RWPE1 (cell line): ENCODE measurements at regions not wholly inside any gene's neighbourhood (a gene's known extent, or its start where the extent isn't known, plus 50 kb on each side); places are given as distances from the start of the nearest gene placed in this dataset.

Source experiments
- CTCF ChIA-PET: fragments of 350-600 bp; sonication (Branson Sonifier 250); formaldehyde crosslinking; extraction: SDS; loops from one replicate; lab custom pipeline; 2021; lab: Yijun Ruan, JAX
- POLR2A ChIA-PET: fragments of 400-600 bp; formaldehyde crosslinking; extraction: SDS; loops from one replicate; lab custom pipeline; 2020; ENCODE audit warnings: antibody characterized with exemption; ENCODE audit not compliant: low non-redundant PET; lab: Yijun Ruan, JAX
- DNase-seq: peaks from one replicate; pipeline ENCODE4 v3.0.0; 2012; ENCODE audit warnings: low spot score
- H3K27ac ChIP-seq: fragments of 450-650 bp; 2 replicates; pipeline ENCODE4 v1.5.1; 2017
- TF ChIP-seq, protein P1 (sequence below): fragments of 450-650 bp; conservative IDR thresholded peaks from 2 replicates; pipeline ENCODE4 v1.5.1; 2017; ENCODE audit warnings: low read depth, mild to moderate bottlenecking

DNA sequence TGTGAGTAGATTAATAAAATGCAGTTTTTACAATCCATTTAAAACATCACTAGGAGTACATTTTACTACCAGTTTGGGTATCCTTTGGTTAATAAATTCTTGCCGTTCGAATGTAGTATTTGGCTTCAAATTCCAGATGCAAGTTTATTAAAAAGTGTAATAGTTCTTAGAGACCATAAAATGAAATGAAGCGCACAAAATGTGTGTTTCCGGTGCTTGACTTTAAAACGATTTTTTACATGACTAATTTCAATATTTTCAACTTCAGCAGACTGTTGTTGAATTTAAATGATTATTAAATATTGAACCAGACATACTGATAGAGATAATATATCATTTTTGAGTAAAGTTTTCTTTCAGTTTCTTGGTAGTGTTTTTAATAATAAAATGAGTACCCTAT, 138.4 kb upstream of the NAALADL2 start:
- CTCF ChIA-PET: interaction anchor here (0.6 kb wide), 1 partner anchor 90 kb away, joined by 6 read pairs; no protein-coding TSS in a partner anchor
- TF ChIP-seq, protein P1, sequence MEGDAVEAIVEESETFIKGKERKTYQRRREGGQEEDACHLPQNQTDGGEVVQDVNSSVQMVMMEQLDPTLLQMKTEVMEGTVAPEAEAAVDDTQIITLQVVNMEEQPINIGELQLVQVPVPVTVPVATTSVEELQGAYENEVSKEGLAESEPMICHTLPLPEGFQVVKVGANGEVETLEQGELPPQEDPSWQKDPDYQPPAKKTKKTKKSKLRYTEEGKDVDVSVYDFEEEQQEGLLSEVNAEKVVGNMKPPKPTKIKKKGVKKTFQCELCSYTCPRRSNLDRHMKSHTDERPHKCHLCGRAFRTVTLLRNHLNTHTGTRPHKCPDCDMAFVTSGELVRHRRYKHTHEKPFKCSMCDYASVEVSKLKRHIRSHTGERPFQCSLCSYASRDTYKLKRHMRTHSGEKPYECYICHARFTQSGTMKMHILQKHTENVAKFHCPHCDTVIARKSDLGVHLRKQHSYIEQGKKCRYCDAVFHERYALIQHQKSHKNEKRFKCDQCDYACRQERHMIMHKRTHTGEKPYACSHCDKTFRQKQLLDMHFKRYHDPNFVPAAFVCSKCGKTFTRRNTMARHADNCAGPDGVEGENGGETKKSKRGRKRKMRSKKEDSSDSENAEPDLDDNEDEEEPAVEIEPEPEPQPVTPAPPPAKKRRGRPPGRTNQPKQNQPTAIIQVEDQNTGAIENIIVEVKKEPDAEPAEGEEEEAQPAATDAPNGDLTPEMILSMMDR: no peak
- POLR2A ChIA-PET: no interaction called here
- H3K27ac ChIP-seq: no peak overlapping the region
- no peak for DNase-seq

DNA sequence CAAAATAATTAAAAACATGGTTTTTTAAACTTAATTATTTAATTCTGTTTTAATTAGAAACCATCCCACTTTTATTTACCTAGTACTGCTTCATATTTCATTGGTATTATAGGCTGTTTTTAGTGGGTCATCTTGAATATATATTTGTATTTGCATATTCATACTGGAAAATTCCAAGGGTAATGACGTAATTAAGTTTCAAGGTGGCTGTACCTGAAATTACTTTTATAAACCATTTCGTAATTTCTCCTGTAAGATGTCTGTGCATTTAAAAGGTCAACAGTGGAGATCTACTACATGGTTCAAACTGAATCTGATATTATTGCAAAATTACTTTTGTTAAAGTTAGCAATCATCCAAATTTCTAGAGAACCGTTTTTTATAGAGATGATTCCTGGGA, 133.8 kb upstream of the NAALADL2 start:
- TF ChIP-seq, protein P1: no peak
- ChIA-PET POLR2A (no interaction called here), CTCF (no interaction called here)
- no peak for DNase-seq
- no peak overlapping the region for H3K27ac ChIP-seq

DNA sequence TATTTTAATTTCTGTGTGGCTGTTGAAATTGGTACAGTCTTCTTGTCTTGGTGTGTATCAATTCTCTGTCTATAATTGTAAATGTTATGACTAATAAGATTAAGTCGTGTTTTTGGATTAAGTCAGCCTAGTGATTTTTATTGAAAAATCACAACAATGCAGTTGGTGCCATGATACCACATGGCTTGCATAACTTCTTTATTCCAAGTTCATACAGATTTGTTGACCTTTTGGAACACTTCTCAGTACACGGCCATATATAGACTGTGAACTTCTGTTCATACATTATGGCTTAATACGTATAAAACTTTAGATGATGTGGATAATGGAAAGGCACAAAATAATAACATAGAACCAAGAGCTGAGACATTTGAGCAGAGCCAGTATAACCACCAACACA, 121.2 kb upstream of the NAALADL2 start:
- POLR2A ChIA-PET: no interaction called here

DNA sequence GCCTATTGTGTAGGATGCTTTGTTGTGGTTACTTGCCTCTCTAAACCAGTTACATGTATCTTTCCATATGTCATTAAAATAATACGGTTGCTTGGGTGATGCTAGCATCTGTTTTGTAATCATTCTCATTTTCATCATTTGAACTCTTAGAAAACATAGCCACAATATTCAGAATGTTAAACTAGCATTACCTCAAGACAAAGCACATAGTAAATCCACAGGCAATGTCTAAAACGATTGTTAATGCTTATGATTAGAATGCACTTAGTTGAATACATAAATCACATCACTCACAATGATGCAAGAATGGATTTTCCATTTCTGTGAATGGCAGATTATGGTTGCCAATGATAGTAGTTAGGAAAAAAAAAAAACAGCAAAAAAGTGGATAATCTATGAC, 110.0 kb upstream of the NAALADL2 start:
- DNase-seq: no peak
- POLR2A ChIA-PET: no interaction called here
- CTCF ChIA-PET: no interaction called here
- TF ChIP-seq, protein P1: no peak
- H3K27ac ChIP-seq: no peak overlapping the region

More for the DNA sequence above, 121.2 kb upstream of the NAALADL2 start:
- TF ChIP-seq, protein P1: no peak
- CTCF ChIA-PET: no interaction called here
- no peak for DNase-seq
- no peak overlapping the region for H3K27ac ChIP-seq

DNA sequence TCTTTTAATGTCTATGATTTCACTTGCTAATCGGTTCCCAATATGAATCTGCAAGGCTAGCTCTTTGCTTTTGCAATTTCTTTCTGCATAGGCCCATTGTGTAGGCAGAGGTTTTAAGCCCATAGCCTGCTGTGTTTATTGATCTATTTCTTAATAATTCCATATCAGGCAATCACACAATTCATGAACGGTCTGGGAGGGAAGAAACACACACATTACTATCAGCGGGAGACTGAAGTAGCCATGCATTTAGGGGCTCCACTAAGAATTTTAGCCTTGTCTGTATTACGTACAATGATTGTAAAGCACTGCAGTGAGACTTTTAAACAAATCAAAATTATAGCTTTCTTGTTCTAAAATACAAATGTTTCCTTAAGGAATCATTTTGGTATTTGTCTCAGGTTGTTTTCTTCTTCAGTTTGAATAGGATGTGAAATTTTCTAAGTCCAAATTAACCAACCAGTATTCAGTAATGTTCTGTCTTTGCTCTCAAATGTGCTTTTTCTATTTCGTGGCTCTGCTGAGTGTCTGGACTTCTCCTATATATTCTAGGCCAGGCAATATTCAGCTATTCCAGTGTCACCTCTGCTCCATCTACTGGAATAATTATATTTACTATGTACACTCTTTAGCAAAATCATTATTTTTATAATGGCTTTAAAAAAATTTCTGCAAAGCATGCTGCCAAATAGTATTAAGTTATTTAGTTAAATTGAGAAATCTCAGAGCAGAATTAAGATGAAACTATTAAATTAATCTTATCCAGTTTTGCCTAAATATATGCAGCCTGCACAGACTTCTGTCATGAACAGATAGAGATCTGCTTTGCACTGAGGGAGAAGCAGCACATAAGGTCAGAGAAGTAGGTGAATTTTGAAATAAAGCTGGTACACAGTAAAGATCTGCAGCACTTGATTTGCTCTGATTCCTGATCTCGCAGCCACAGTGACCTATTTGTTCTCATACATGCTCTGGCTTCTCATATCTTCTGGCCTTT, 103.0 kb upstream of the NAALADL2 start:
- POLR2A ChIA-PET: no interaction called here
- no peak for DNase-seq
- no peak overlapping the region for H3K27ac ChIP-seq
- TF ChIP-seq, protein P1: no peak
- CTCF ChIA-PET: no interaction called here

DNA sequence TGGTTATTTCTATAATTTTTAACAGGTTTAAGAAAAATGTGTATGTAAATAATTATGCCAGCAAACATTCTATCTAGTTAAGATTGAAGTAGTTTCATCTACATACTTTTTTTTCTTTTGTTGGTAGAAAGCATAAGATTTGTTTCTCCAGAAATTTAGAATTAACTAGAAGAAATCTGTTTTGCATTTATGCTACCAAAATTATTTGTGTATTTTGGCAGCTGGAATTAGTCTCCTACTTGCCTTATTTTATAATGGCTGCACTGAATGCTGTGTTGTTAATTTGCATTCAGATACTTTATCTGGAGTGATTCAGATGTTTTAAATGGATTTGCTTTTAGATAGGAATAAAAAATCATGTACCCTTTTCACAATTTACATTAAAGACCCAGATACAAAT, 100.2 kb upstream of the NAALADL2 start:
- CTCF ChIA-PET: no interaction called here
- no peak overlapping the region for H3K27ac ChIP-seq
- DNase-seq: no peak
- TF ChIP-seq, protein P1: no peak
- POLR2A ChIA-PET: no interaction called here
